ENCODE measurements at regions not wholly inside any gene's neighbourhood (a gene's known extent, or its start where the extent isn't known, plus 50 kb on each side); places are given as distances from the start of the nearest gene placed in this dataset.
"Not testable (repeated sequence)": the region's sequence is repeated elsewhere in the genome, so short reads cannot be mapped to it uniquely, and the experiment has no call there.

- no peak overlapping the region for H3K9ac ChIP-seq (ENCODE audit: low read length)
- no peaks in the 10 kb centered on the region for H3K4me1 ChIP-seq (ENCODE audit: insufficient read depth, low read length, severe bottlenecking)
- no peak for TF ChIP-seq EZH2 (IDR thresholded peaks at IDR 0.05; ENCODE audit: borderline replicate concordance, low read length)
- no peak for TF ChIP-seq CTCF (IDR thresholded peaks at IDR 0.05; ENCODE audit: low read length)
Observed at GRCh38 chr5:101284736-101285375, 381.8 kb upstream of the ST8SIA4 start.

GRCh38 chr5:101283938-101284337 is 380.9 kb upstream of the ST8SIA4 start:
- H3K79me2 ChIP-seq (ENCODE audit: insufficient read depth, low read length); H3K9ac ChIP-seq (ENCODE audit: low read length); H3K9me2 ChIP-seq (ENCODE audit: low read depth, low read length); H3K36me3 ChIP-seq (ENCODE audit: insufficient read depth, low read length); H2AFZ ChIP-seq (ENCODE audit: low read length); H3K27ac ChIP-seq (ENCODE audit: low read depth, low read length, poor library complexity, severe bottlenecking); H3K4me2 ChIP-seq (ENCODE audit: low read length); H3F3A ChIP-seq (ENCODE audit: insufficient read depth, low read length); H3K9me3 ChIP-seq (ENCODE audit: low read length); H4K20me1 ChIP-seq (ENCODE audit: insufficient read depth, low read length); H3K4me3 ChIP-seq (ENCODE audit: low read depth, low read length, poor library complexity, severe bottlenecking); H3K27me3 ChIP-seq (ENCODE audit: insufficient read depth, low read length); H3K4me1 ChIP-seq (ENCODE audit: insufficient read depth, low read length, severe bottlenecking): not testable (repeated sequence)

More at GRCh38 chr5:101284736-101285375, 381.8 kb upstream of the ST8SIA4 start:
- H3K27me3 ChIP-seq (ENCODE audit: insufficient read depth, low read length) = no peaks in the 10 kb centered on the region
- no peaks in the 10 kb centered on the region for H3K9me2 ChIP-seq (ENCODE audit: low read depth, low read length)
- H2AFZ ChIP-seq (ENCODE audit: low read length) = no peak overlapping the region
- H3K4me3 ChIP-seq (ENCODE audit: low read depth, low read length, poor library complexity, severe bottlenecking) = no peak overlapping the region
- H3F3A ChIP-seq (ENCODE audit: insufficient read depth, low read length) = no peaks in the 10 kb centered on the region
- no peak overlapping the region for H3K27ac ChIP-seq (ENCODE audit: low read depth, low read length, poor library complexity, severe bottlenecking)
- no peak overlapping the region for H3K4me2 ChIP-seq (ENCODE audit: low read length)
- H4K20me1 ChIP-seq (ENCODE audit: insufficient read depth, low read length) = no peaks in the 10 kb centered on the region
- no peaks in the 10 kb centered on the region for H3K36me3 ChIP-seq (ENCODE audit: insufficient read depth, low read length)
- H3K79me2 ChIP-seq (ENCODE audit: insufficient read depth, low read length) = no peaks in the 10 kb centered on the region
- H3K9me3 ChIP-seq (ENCODE audit: low read length) = no peaks in the 10 kb centered on the region

GRCh38 chr5:101278917-101279316 is 375.8 kb upstream of the ST8SIA4 start:
- H2AFZ ChIP-seq (ENCODE audit: low read length) = no peak overlapping the region

More at GRCh38 chr5:101278917-101279316, 375.8 kb upstream of the ST8SIA4 start:
- Histone ChIP-seq H3F3A (ENCODE audit: insufficient read depth, low read length) (no peaks in the 10 kb centered on the region), H4K20me1 (ENCODE audit: insufficient read depth, low read length) (no peaks in the 10 kb centered on the region), H3K9me3 (ENCODE audit: low read length) (no peaks in the 10 kb centered on the region), H3K27me3 (ENCODE audit: insufficient read depth, low read length) (no peaks in the 10 kb centered on the region), H3K36me3 (ENCODE audit: insufficient read depth, low read length) (no peaks in the 10 kb centered on the region), H3K4me3 (ENCODE audit: low read depth, low read length, poor library complexity, severe bottlenecking) (no peak overlapping the region), H3K79me2 (ENCODE audit: insufficient read depth, low read length) (no peaks in the 10 kb centered on the region), H3K9me2 (ENCODE audit: low read depth, low read length) (no peaks in the 10 kb centered on the region), H3K9ac (ENCODE audit: low read length) (no peak overlapping the region), H3K27ac (ENCODE audit: low read depth, low read length, poor library complexity, severe bottlenecking) (no peak overlapping the region), H3K4me2 (ENCODE audit: low read length) (no peak overlapping the region), H3K4me1 (ENCODE audit: insufficient read depth, low read length, severe bottlenecking) (no peaks in the 10 kb centered on the region)
- no peak for TF ChIP-seq EZH2 (IDR thresholded peaks at IDR 0.05; ENCODE audit: borderline replicate concordance, low read length)
- no peak for TF ChIP-seq CTCF (IDR thresholded peaks at IDR 0.05; ENCODE audit: low read length)
